ENCODE measurements at regions not wholly inside any gene's neighbourhood (a gene's known extent, or its start where the extent isn't known, plus 50 kb on each side); places are given as distances from the start of the nearest gene placed in this dataset.

DNA sequence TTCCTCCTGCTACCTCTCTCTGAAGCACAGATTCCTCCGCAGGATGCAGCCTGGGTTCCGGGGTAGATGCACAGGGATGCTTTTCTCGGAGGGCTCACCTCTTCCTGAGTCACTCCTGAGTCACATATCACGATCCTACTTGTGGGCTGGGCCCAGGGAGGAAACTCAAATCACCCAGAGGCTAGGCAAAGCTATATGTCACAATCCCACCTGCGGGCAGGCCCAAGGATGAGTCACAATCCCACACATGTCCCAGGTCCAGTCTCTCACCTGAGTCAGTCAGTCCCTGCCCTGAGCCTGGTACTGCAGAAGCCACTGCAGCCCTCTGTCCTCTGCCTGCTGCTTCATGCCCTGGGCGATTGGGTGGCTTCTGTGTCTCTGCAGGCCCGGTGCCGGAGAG is 149.0 kb upstream of the GSC start:
- no peaks in the 10 kb centered on the region for H3K9me3 Mint-ChIP-seq (ENCODE audit: unreplicated experiment)
- peaks cover 6% of the 10 kb centered on the region for H3K27me3 Mint-ChIP-seq (ENCODE audit: unreplicated experiment)
- H3K36me3 Mint-ChIP-seq (ENCODE audit: low read depth, unreplicated experiment): no peaks in the 10 kb centered on the region
- TF ChIP-seq, protein P1, sequence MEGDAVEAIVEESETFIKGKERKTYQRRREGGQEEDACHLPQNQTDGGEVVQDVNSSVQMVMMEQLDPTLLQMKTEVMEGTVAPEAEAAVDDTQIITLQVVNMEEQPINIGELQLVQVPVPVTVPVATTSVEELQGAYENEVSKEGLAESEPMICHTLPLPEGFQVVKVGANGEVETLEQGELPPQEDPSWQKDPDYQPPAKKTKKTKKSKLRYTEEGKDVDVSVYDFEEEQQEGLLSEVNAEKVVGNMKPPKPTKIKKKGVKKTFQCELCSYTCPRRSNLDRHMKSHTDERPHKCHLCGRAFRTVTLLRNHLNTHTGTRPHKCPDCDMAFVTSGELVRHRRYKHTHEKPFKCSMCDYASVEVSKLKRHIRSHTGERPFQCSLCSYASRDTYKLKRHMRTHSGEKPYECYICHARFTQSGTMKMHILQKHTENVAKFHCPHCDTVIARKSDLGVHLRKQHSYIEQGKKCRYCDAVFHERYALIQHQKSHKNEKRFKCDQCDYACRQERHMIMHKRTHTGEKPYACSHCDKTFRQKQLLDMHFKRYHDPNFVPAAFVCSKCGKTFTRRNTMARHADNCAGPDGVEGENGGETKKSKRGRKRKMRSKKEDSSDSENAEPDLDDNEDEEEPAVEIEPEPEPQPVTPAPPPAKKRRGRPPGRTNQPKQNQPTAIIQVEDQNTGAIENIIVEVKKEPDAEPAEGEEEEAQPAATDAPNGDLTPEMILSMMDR (IDR thresholded peaks at IDR 0.05; ENCODE audit: unreplicated experiment): no peak
- H3K4me1 Mint-ChIP-seq (ENCODE audit: unreplicated experiment): no peaks in the 10 kb centered on the region
- DNase-seq (ENCODE audit: low spot score): no peak
- H3K27ac Mint-ChIP-seq (ENCODE audit: unreplicated experiment): no peak overlapping the region
- H3K4me3 Mint-ChIP-seq (ENCODE audit: unreplicated experiment): no peak overlapping the region

GRCh38 chr14:94917041-94917600 is 147.2 kb upstream of the GSC start:
- no peak for DNase-seq (ENCODE audit: low spot score)
- TF ChIP-seq, protein P1 (IDR thresholded peaks at IDR 0.05; ENCODE audit: unreplicated experiment): no peak
- Mint-ChIP-seq H3K27ac (ENCODE audit: unreplicated experiment) (no peak overlapping the region), H3K4me3 (ENCODE audit: unreplicated experiment) (no peak overlapping the region), H3K27me3 (ENCODE audit: unreplicated experiment) (peaks cover 1% of the 10 kb centered on the region), H3K4me1 (ENCODE audit: unreplicated experiment) (no peaks in the 10 kb centered on the region), H3K9me3 (ENCODE audit: unreplicated experiment) (no peaks in the 10 kb centered on the region), H3K36me3 (ENCODE audit: low read depth, unreplicated experiment) (no peaks in the 10 kb centered on the region)

DNA sequence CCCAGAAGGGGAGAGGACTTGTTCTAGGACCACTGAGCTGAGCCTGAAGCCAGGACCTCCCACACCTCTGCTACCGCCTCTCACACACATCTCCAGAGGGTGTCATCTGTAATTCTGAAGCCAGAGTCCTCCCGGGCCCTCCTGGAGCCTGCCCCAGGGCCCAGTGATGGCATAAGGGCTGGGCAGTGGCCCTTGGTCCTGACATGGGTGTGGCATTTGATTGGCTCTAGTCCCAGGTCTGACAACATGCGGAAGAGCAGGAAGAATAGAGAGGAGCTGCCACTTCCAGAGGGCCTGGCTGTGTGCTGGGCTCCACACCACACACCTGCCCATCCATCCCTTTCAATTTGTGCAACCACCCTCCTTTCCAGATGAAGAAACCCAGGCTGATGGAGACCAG is 144.3 kb upstream of the GSC start:
- H3K9me3 Mint-ChIP-seq (ENCODE audit: unreplicated experiment): no peaks in the 10 kb centered on the region
- H3K4me3 Mint-ChIP-seq (ENCODE audit: unreplicated experiment): no peak overlapping the region
- H3K4me1 Mint-ChIP-seq (ENCODE audit: unreplicated experiment): no peaks in the 10 kb centered on the region
- TF ChIP-seq, protein P1 (IDR thresholded peaks at IDR 0.05; ENCODE audit: unreplicated experiment): no peak
- no peak for DNase-seq (ENCODE audit: low spot score)
- no peaks in the 10 kb centered on the region for H3K36me3 Mint-ChIP-seq (ENCODE audit: low read depth, unreplicated experiment)
- H3K27me3 Mint-ChIP-seq (ENCODE audit: unreplicated experiment): peaks cover 1% of the 10 kb centered on the region
- H3K27ac Mint-ChIP-seq (ENCODE audit: unreplicated experiment): no peak overlapping the region

DNA sequence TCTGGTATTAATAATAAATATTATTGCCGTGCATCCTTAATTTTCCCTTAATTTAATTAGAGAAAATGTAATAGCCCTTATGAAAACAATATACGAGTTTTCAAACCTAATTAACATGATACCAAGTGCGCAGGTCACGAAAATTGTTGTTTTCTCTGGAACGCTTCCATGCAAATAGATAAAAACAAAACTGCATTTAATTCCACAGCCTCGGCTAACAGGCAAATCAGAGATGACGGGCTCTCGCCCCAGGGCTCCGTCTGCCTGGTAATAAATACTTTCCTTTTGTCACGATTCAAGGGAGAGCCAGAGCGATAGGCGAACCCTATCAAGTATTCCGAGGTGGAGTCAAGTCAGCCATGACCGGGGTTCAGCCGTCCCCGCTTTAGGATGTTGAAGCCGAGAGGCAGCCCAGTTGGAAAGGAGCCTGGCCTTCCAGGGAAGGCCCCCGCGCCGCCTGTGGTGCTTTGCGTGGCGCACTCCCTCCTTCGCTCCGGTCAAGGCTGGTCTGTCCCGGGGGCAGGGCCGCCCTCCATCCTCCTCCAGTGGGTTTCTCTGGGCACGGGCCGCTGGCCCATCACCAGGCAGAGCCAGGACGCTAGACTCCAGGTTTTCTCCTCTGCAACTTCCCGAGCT is 137.8 kb upstream of the GSC start:
- no peak overlapping the region for H3K27ac Mint-ChIP-seq (ENCODE audit: unreplicated experiment)
- no peaks in the 10 kb centered on the region for H3K4me1 Mint-ChIP-seq (ENCODE audit: unreplicated experiment)
- no peaks in the 10 kb centered on the region for H3K27me3 Mint-ChIP-seq (ENCODE audit: unreplicated experiment)
- TF ChIP-seq, protein P1 (IDR thresholded peaks at IDR 0.05; ENCODE audit: unreplicated experiment): no peak
- H3K36me3 Mint-ChIP-seq (ENCODE audit: low read depth, unreplicated experiment): no peaks in the 10 kb centered on the region
- DNase-seq (ENCODE audit: low spot score): no peak
- no peaks in the 10 kb centered on the region for H3K9me3 Mint-ChIP-seq (ENCODE audit: unreplicated experiment)
- H3K4me3 Mint-ChIP-seq (ENCODE audit: unreplicated experiment): no peak overlapping the region

DNA sequence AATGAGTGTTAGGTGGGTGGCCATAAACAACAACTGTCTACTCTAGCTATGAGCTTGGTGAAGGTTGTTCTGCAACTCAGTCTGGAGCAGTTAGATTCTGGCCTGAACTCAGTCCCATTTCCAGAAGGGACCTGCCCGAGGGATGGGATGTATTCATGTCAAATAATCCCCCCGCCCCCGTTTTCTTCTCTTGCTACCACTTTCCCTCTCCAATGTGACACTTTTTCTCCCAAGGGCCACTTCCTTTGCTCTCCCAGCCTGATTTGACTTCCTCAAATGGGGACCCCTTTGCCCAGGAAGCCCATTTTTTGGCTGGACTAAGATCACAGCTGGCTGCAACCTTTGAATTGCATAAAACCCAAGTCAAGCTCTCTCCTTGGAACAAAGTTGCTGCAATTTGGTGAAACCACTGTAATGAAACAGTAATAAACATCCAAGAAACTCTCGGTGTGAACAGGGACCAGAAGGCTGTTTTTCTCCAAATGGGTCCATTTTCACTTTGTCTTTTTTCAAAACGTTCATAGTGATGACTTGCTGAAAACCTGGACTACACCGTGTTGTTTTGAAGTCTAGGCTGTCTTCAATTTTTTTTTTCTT is 137.2 kb upstream of the GSC start:
- no peak overlapping the region for H3K27ac Mint-ChIP-seq (ENCODE audit: unreplicated experiment)
- TF ChIP-seq, protein P1 (IDR thresholded peaks at IDR 0.05; ENCODE audit: unreplicated experiment): no peak
- no peak overlapping the region for H3K4me3 Mint-ChIP-seq (ENCODE audit: unreplicated experiment)
- DNase-seq (ENCODE audit: low spot score): no peak
- H3K27me3 Mint-ChIP-seq (ENCODE audit: unreplicated experiment): no peaks in the 10 kb centered on the region
- no peaks in the 10 kb centered on the region for H3K36me3 Mint-ChIP-seq (ENCODE audit: low read depth, unreplicated experiment)
- no peaks in the 10 kb centered on the region for H3K4me1 Mint-ChIP-seq (ENCODE audit: unreplicated experiment)
- no peaks in the 10 kb centered on the region for H3K9me3 Mint-ChIP-seq (ENCODE audit: unreplicated experiment)
